Peyer's patch (tissue), 4 donors: ENCODE measurements at regions not wholly inside any gene's neighbourhood (a gene's known extent, or its start where the extent isn't known, plus 50 kb on each side); places are given as distances from the start of the nearest gene placed in this dataset.

Experiments used
- CTCF ChIP-seq, 6 experiments: fragments of 450-650 bp in 4 of 6; fragments of 200-600 bp in 2 of 6; sonication (generic) in 1 of 6; IDR thresholded peaks; one replicate each; pipeline ENCODE4 v1.5.1; 2017 to 2019; ENCODE audit warnings: antibody characterized with exemption in 6 of 6, mild to moderate bottlenecking in 3 of 6, moderate library complexity in 1 of 6
- POLR2A ChIP-seq, 2 donors: fragments of 450-650 bp; IDR thresholded peaks; one replicate each; pipeline ENCODE4 v1.5.1; 2017; ENCODE audit warnings: antibody characterized with exemption in 2 of 2, mild to moderate bottlenecking in 2 of 2, moderate library complexity in 2 of 2

GRCh38 chr9:17936365-17936764 is 357.5 kb downstream of the SH3GL2 start:
- TF ChIP-seq CTCF (IDR thresholded peaks at IDR 0.05), result no peak
- TF ChIP-seq POLR2A (IDR thresholded peaks at IDR 0.05), result no peak
